Liver (tissue), 7 donors: ENCODE measurements at regions not wholly inside any gene's neighbourhood (a gene's known extent, or its start where the extent isn't known, plus 50 kb on each side); places are given as distances from the start of the nearest gene placed in this dataset.

Source experiments
- DNase-seq: peaks from one replicate; pipeline ENCODE4 v3.0.0-alpha.2; 2017; ENCODE audit warnings: low spot score
- H3K27ac ChIP-seq, 2 donors: one replicate each; pipeline ENCODE4 v1.7.0; 2013; ENCODE audit warnings: inconsistent platforms in 2 of 2, low read length in 2 of 2, control low read depth in 1 of 2, low read depth in 1 of 2, mild to moderate bottlenecking in 1 of 2
- H3K27me3 ChIP-seq, 4 donors: one replicate each; pipeline versions ENCODE4 v1.6.1 to v1.7.0; 2013; ENCODE audit warnings: low read length in 3 of 4, inconsistent platforms in 1 of 4, mild to moderate bottlenecking in 1 of 4, moderate library complexity in 1 of 4; ENCODE audit not compliant: control insufficient read depth in 4 of 4, insufficient read depth in 4 of 4
- H3K36me3 ChIP-seq, 4 donors: one replicate each; pipeline versions ENCODE4 v1.6.1 to v1.7.0; 2013; ENCODE audit warnings: low read length in 3 of 4, mild to moderate bottlenecking in 3 of 4, low read depth in 1 of 4, moderate library complexity in 1 of 4; ENCODE audit not compliant: control insufficient read depth in 4 of 4, insufficient read depth in 3 of 4
- H3K4me1 ChIP-seq, 4 donors: one replicate each; pipeline versions ENCODE4 v1.6.1 to v1.7.0; 2013; ENCODE audit warnings: low read length in 3 of 4, mild to moderate bottlenecking in 3 of 4, moderate library complexity in 1 of 4; ENCODE audit not compliant: control insufficient read depth in 4 of 4, insufficient read depth in 4 of 4
- H3K4me3 ChIP-seq, 3 donors: one replicate each; pipeline versions ENCODE4 v1.6.1 to v1.7.0; 2013; ENCODE audit warnings: low read length in 3 of 3, control low read depth in 1 of 3, low read depth in 1 of 3, mild to moderate bottlenecking in 1 of 3
- H3K9ac ChIP-seq, 2 donors: one replicate each; pipeline ENCODE4 v1.7.0; 2013; ENCODE audit warnings: low read length in 2 of 2, mild to moderate bottlenecking in 2 of 2, moderate library complexity in 2 of 2, control low read depth in 1 of 2, low read depth in 1 of 2
- H3K9me3 ChIP-seq, 4 donors: one replicate each; pipeline versions ENCODE4 v1.6.1 to v1.7.0; 2013; ENCODE audit warnings: low read length in 3 of 4; ENCODE audit not compliant: control insufficient read depth in 4 of 4
- ATF3 ChIP-seq: IDR thresholded peaks from 2 replicates; pipeline ENCODE4 v1.6.1; 2016; ENCODE audit warnings: antibody characterized with exemption
- FOXA1 ChIP-seq: IDR thresholded peaks from 2 replicates; pipeline ENCODE4 v1.6.1; 2016; ENCODE audit warnings: antibody characterized with exemption
- FOXA2 ChIP-seq: IDR thresholded peaks from 2 replicates; pipeline ENCODE4 v1.6.1; 2016; ENCODE audit warnings: antibody characterized with exemption
- HNF4A ChIP-seq, 2 donors: conservative IDR thresholded peaks; 2 replicates each; pipeline ENCODE4 v1.6.1; 2016; ENCODE audit warnings: antibody characterized with exemption in 2 of 2, mild to moderate bottlenecking in 2 of 2
- HNF4G ChIP-seq: IDR thresholded peaks from 2 replicates; pipeline ENCODE4 v1.6.1; 2016; ENCODE audit warnings: antibody characterized with exemption
- JUND ChIP-seq, 2 donors: IDR thresholded peaks; 2 replicates each; pipeline ENCODE4 v1.6.1; 2016; ENCODE audit warnings: antibody characterized with exemption in 2 of 2
- MAX ChIP-seq: IDR thresholded peaks from 2 replicates; pipeline ENCODE4 v1.6.1; 2016; ENCODE audit warnings: antibody characterized with exemption
- NR2F2 ChIP-seq: IDR thresholded peaks from 2 replicates; pipeline ENCODE4 v1.6.1; 2016; ENCODE audit warnings: antibody characterized with exemption
- RAD21 ChIP-seq, 2 donors: IDR thresholded peaks; 2 replicates each; pipeline ENCODE4 v1.6.1; 2016; ENCODE audit warnings: antibody characterized with exemption in 2 of 2, mild to moderate bottlenecking in 2 of 2
- RXRA ChIP-seq, 2 donors: IDR thresholded peaks; 2 replicates each; pipeline ENCODE4 v1.6.1; 2017 to 2018; ENCODE audit warnings: antibody characterized with exemption in 2 of 2, mild to moderate bottlenecking in 1 of 2
- SP1 ChIP-seq: IDR thresholded peaks from 2 replicates; pipeline ENCODE4 v1.6.1; 2018; ENCODE audit warnings: antibody characterized with exemption, mild to moderate bottlenecking
- TAF1 ChIP-seq: conservative IDR thresholded peaks from 2 replicates; pipeline ENCODE4 v1.6.1; 2016; ENCODE audit warnings: antibody characterized with exemption, mild to moderate bottlenecking
- YY1 ChIP-seq: IDR thresholded peaks from 2 replicates; pipeline ENCODE4 v1.6.1; 2016; ENCODE audit warnings: antibody characterized with exemption, mild to moderate bottlenecking
- ZBTB33 ChIP-seq: IDR thresholded peaks from 2 replicates; pipeline ENCODE4 v1.6.1; 2016; ENCODE audit warnings: antibody characterized with exemption
- WGBS: extraction: QIAGEN DNeasy Blood & Tissue Kit; methylation state at CpG from one replicate; pipeline ENCODE4 v1.1.7; 2013; 5-methylcytosine and 5-hydroxymethylcytosine counted together
- donor health status: healthy.
- donor health status: healthy.
- donor health status: healthy.
- donor health status: healthy.

GRCh38 chr4:20041839-20042407, 209.8 kb upstream of the SLIT2 start:
- H3K4me1 ChIP-seq = no peaks in the 10 kb centered on the region
- WGBS = 83% methylated on average over 2 of the region's 2 CpGs
- H3K9me3 ChIP-seq = no peaks in the 10 kb centered on the region
- TF ChIP-seq FOXA1 (no peak), MAX (no peak), YY1 (no peak), HNF4G (no peak), ATF3 (no peak), HNF4A (conservative IDR thresholded peaks at IDR 0.05) (no peak), ZBTB33 (no peak), JUND (IDR thresholded peaks at IDR 0.05) (no peak), RXRA (IDR thresholded peaks at IDR 0.05) (no peak), TAF1 (no peak), SP1 (no peak)
- no peaks in the 10 kb centered on the region for H3K27me3 ChIP-seq
- no peak for DNase-seq
- no peaks in the 10 kb centered on the region for H3K36me3 ChIP-seq
- H3K27ac ChIP-seq = no peak overlapping the region
- no peak overlapping the region for H3K9ac ChIP-seq
- no peak overlapping the region for H3K4me3 ChIP-seq

- Histone ChIP-seq H3K9me3 (no peaks in the 10 kb centered on the region), H3K27me3 (no peaks in the 10 kb centered on the region), H3K4me3 (no peak overlapping the region), H3K9ac (no peak overlapping the region), H3K4me1 (no peaks in the 10 kb centered on the region), H3K36me3 (no peaks in the 10 kb centered on the region), H3K27ac (no peak overlapping the region)
- no peak for DNase-seq
- TF ChIP-seq RAD21 (IDR thresholded peaks at IDR 0.05) (no peak), NR2F2 (no peak), SP1 (no peak), YY1 (no peak), TAF1 (no peak)
- WGBS = 59% methylated on average over 3 of the region's 3 CpGs
These were observed 214.0 kb upstream of the SLIT2 start for GRCh38 chr4:20037745-20038144.

- DNase-seq = no peak
- H3K9me3 ChIP-seq = no peaks in the 10 kb centered on the region
- no peaks in the 10 kb centered on the region for H3K4me1 ChIP-seq
- no peak for TF ChIP-seq YY1
- TF ChIP-seq ZBTB33 = no peak
- no peak for TF ChIP-seq HNF4A (conservative IDR thresholded peaks at IDR 0.05)
- TF ChIP-seq MAX = no peak
- TF ChIP-seq FOXA2 = no peak
- H3K9ac ChIP-seq = no peak overlapping the region
- H3K27ac ChIP-seq = no peak overlapping the region
- no peaks in the 10 kb centered on the region for H3K27me3 ChIP-seq
- H3K36me3 ChIP-seq = no peaks in the 10 kb centered on the region
- no peak overlapping the region for H3K4me3 ChIP-seq
These were observed 221.6 kb upstream of the SLIT2 start for GRCh38 chr4:20030108-20030507.
